ENCODE measurements at regions not wholly inside any gene's neighbourhood (a gene's known extent, or its start where the extent isn't known, plus 50 kb on each side); places are given as distances from the start of the nearest gene placed in this dataset.

DNA sequence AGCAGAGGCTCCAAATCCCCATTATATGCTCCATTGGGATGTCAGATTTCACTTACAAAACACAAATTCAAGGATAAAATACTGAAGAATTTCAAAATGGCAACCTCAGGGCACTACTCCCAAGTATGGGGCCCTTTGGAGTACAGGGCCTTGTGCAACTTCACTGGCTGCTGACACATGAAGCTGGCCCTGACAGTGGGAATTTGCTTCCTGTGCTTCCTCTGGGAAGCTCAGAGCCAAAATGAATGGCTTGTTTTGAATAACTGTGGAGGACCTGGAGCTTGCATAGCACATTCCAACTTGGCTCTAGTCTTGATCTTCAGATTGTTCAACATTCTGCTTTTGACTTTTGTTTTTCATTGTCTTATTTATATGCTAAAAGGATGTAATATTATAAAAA, 52.3 kb upstream of the HNF1B start:
- TF ChIP-seq CTCF (IDR thresholded peaks at IDR 0.05) (no peak), ETV6 (CRISPR knock-in tag; IDR thresholded peaks at IDR 0.05) (no peak), GRHL2 (CRISPR knock-in tag; IDR thresholded peaks at IDR 0.05; ENCODE audit: insufficient replicate concordance, severe bottlenecking) (no peak)
- TF ChIP-seq, protein P1, sequence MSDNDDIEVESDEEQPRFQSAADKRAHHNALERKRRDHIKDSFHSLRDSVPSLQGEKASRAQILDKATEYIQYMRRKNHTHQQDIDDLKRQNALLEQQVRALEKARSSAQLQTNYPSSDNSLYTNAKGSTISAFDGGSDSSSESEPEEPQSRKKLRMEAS (CRISPR knock-in tag; IDR thresholded peaks at IDR 0.05) = no peak
